Right lobe of liver (tissue), 4 donors: ENCODE measurements at regions not wholly inside any gene's neighbourhood (a gene's known extent, or its start where the extent isn't known, plus 50 kb on each side); places are given as distances from the start of the nearest gene placed in this dataset.

Experiments
- POLR2A ChIP-seq: fragments of 450-650 bp; IDR thresholded peaks from one replicate; pipeline ENCODE4 v1.6.1; 2017; ENCODE audit warnings: antibody characterized with exemption, mild to moderate bottlenecking
- TF ChIP-seq, protein P1 (sequence below), 4 donors: fragments of 200-600 bp in 3 of 4; fragments of 450-650 bp in 1 of 4; IDR thresholded peaks; one replicate each; pipeline versions ENCODE4 v1.5.1 to v1.8.0; 2016 to 2022; ENCODE audit warnings: antibody characterized with exemption in 4 of 4, mild to moderate bottlenecking in 2 of 4
- donor health status: DM: no; HTN: no; CAD: no.
- donor health status: DM: no; HTN: no; CAD: no.
- donor health status: DM: no; HTN: yes; CAD: no.

DNA sequence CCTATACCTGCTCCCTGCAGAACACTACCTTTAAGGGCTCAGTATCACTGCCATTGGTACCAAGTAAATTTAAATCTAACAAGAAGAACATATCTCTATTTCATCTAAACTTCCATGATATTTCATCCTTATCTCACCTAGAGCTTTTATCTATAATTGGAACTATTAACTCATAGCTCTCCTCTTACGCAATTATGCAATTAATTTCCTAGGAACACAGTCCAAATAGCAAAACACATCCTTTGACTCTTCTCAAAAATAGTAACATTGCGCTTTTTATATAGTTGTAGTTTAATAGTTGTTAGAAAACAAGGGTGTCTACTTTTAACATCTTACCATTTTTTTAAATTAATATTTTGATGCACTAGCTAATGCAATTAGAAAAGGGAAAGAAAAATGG, 986.8 kb upstream of the SLC35B3 start:
- TF ChIP-seq POLR2A, result no peak
- TF ChIP-seq, protein P1, sequence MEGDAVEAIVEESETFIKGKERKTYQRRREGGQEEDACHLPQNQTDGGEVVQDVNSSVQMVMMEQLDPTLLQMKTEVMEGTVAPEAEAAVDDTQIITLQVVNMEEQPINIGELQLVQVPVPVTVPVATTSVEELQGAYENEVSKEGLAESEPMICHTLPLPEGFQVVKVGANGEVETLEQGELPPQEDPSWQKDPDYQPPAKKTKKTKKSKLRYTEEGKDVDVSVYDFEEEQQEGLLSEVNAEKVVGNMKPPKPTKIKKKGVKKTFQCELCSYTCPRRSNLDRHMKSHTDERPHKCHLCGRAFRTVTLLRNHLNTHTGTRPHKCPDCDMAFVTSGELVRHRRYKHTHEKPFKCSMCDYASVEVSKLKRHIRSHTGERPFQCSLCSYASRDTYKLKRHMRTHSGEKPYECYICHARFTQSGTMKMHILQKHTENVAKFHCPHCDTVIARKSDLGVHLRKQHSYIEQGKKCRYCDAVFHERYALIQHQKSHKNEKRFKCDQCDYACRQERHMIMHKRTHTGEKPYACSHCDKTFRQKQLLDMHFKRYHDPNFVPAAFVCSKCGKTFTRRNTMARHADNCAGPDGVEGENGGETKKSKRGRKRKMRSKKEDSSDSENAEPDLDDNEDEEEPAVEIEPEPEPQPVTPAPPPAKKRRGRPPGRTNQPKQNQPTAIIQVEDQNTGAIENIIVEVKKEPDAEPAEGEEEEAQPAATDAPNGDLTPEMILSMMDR (IDR thresholded peaks at IDR 0.05), result no peak
